Erythroblast (primary cell): ENCODE measurements at regions not wholly inside any gene's neighbourhood (a gene's known extent, or its start where the extent isn't known, plus 50 kb on each side); places are given as distances from the start of the nearest gene placed in this dataset.

ENCODE experiments used
- GATA1 ChIP-seq: IDR thresholded peaks from 2 replicates; pipeline ENCODE4 v1.6.1; 2011; ENCODE audit warnings: low read depth, mild to moderate bottlenecking, control low read depth, low read length, moderate library complexity
- POLR2A ChIP-seq: IDR thresholded peaks from 2 replicates; pipeline ENCODE4 v1.6.1; 2011; ENCODE audit warnings: mild to moderate bottlenecking, low read length

GRCh38 chr10:81309041-81309552 is 565.9 kb upstream of the NRG3 start:
- TF ChIP-seq POLR2A: no peak
- TF ChIP-seq GATA1: no peak
